Prostate gland (tissue), 2 donors: ENCODE measurements at regions not wholly inside any gene's neighbourhood (a gene's known extent, or its start where the extent isn't known, plus 50 kb on each side); places are given as distances from the start of the nearest gene placed in this dataset.

Experiments used
- DNase-seq: peaks from one replicate; pipeline ENCODE4 v3.0.0-alpha.2; 2019; ENCODE audit warnings: low spot score
- H3K27ac ChIP-seq, 2 donors: fragments of 200-600 bp; sonication (generic); 2 replicates each; pipeline ENCODE4 v1.5.1; 2017 to 2019
- H3K27me3 ChIP-seq: fragments of 200-600 bp; sonication (generic); replicated peaks from 2 replicates; pipeline ENCODE4 v1.5.1; 2019; ENCODE audit not compliant: insufficient read depth
- H3K36me3 ChIP-seq, 2 donors: fragments of 200-600 bp; sonication (generic); 1 replicate in 1 of 2; 2 replicates in 1 of 2; pipeline versions ENCODE4 v1.5.1 to v1.8.1; 2017 to 2019
- H3K4me1 ChIP-seq: fragments of 200-600 bp; sonication (generic); replicated peaks from 2 replicates; pipeline ENCODE4 v1.5.1; 2019
- H3K4me3 ChIP-seq, 2 donors: fragments of 200-600 bp; sonication (generic); 2 replicates each; pipeline ENCODE4 v1.5.1; 2017 to 2019
- H3K9me3 ChIP-seq: fragments of 200-600 bp; sonication (generic); 2 replicates; pipeline ENCODE4 v1.5.1; 2017
- CTCF ChIP-seq, 4 experiments: fragments of 200-600 bp in 2 of 4; fragments of 450-650 bp in 2 of 4; sonication (generic) in 2 of 4; IDR thresholded peaks; 1 replicate in 3 of 4; 2 replicates in 1 of 4; pipeline ENCODE4 v1.5.1; 2016 to 2019; ENCODE audit warnings: antibody characterized with exemption in 4 of 4, mild to moderate bottlenecking in 2 of 4, moderate library complexity in 2 of 4
- POLR2A ChIP-seq: fragments of 450-650 bp; IDR thresholded peaks from one replicate; pipeline ENCODE4 v1.6.1; 2016; ENCODE audit warnings: antibody characterized with exemption, mild to moderate bottlenecking
- POLR2AphosphoS5 ChIP-seq: sonication (generic); formaldehyde crosslinking; IDR thresholded peaks from one replicate; pipeline ENCODE4 v1.6.1; 2017; ENCODE audit warnings: antibody characterized with exemption
- WGBS: methylation state at CpG from one replicate; pipeline ENCODE4 v1.1.5; 2018; 5-methylcytosine and 5-hydroxymethylcytosine counted together
- intact Hi-C: fragments of 100-400 bp; cut with DNase I; formaldehyde crosslinking; loops from one replicate; pipeline ENCODE4 v1.14.2; 2022

- H3K4me1 ChIP-seq, result no peaks in the 10 kb centered on the region
- H3K4me3 ChIP-seq, result no peak overlapping the region
- DNase-seq, result no peak
- H3K27me3 ChIP-seq, result no peaks in the 10 kb centered on the region
- no peaks in the 10 kb centered on the region for H3K36me3 ChIP-seq
- intact Hi-C loops, result no loop called here
- no peak for TF ChIP-seq POLR2AphosphoS5
- no peak for TF ChIP-seq CTCF (IDR thresholded peaks at IDR 0.05)
- TF ChIP-seq POLR2A, result no peak
- no peak overlapping the region for H3K27ac ChIP-seq
- no peaks in the 10 kb centered on the region for H3K9me3 ChIP-seq
These were observed 124.4 kb upstream of the HMHB1 start for GRCh38 chr5:143687604-143688003.

- no peaks in the 10 kb centered on the region for H3K4me1 ChIP-seq
- H3K36me3 ChIP-seq, result no peaks in the 10 kb centered on the region
- TF ChIP-seq CTCF (IDR thresholded peaks at IDR 0.05), result peak in 2 of 4 experiments; percentile 25 to 32
- TF ChIP-seq POLR2A, result no peak
- TF ChIP-seq POLR2AphosphoS5, result no peak
- no peaks in the 10 kb centered on the region for H3K9me3 ChIP-seq
- no peak overlapping the region for H3K4me3 ChIP-seq
- H3K27me3 ChIP-seq, result no peaks in the 10 kb centered on the region
- DNase-seq, result peak; percentile 8
- WGBS, result 79% methylated on average over 2 of the region's 2 CpGs
- no peak overlapping the region for H3K27ac ChIP-seq
- intact Hi-C loops, result no loop called here
These were observed 126.6 kb upstream of the HMHB1 start for GRCh38 chr5:143685246-143685815.

DNA sequence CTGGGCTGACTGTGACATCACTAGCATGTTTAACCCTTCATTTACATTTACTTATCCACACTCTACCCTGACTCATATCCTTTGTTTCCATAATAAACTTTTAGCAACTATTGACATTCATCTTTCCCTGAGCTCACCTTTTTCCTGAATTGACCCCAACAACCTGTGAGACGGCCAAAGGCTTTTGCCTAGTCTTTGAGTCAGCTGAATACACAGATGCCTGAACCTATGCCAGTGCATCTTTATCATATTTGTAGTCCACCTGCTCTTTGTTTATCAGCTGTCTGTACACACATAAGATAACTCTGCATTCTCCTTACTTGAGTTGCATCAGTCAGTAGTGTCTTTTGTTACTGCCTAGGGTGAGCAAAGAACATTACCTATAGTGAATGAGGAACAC lies 128.5 kb upstream of the HMHB1 start:
- WGBS, result 89% methylated on average over 1 of the region's 1 CpG
- no peak for TF ChIP-seq CTCF (IDR thresholded peaks at IDR 0.05)
- TF ChIP-seq POLR2A, result no peak
- TF ChIP-seq POLR2AphosphoS5, result no peak
- intact Hi-C loops, result no loop called here

GRCh38 chr5:143682929-143683386 lies 129.0 kb upstream of the HMHB1 start:
- no peaks in the 10 kb centered on the region for H3K27me3 ChIP-seq

More for the DNA sequence above, 128.5 kb upstream of the HMHB1 start:
- Histone ChIP-seq H3K4me1 (no peaks in the 10 kb centered on the region), H3K27me3 (no peaks in the 10 kb centered on the region), H3K9me3 (no peaks in the 10 kb centered on the region), H3K36me3 (no peaks in the 10 kb centered on the region), H3K27ac (no peak overlapping the region), H3K4me3 (no peak overlapping the region)
- no peak for DNase-seq

More at GRCh38 chr5:143682929-143683386, 129.0 kb upstream of the HMHB1 start:
- DNase-seq, result no peak
- Histone ChIP-seq H3K27ac (no peak overlapping the region), H3K36me3 (no peaks in the 10 kb centered on the region), H3K4me1 (no peaks in the 10 kb centered on the region), H3K4me3 (no peak overlapping the region), H3K9me3 (no peaks in the 10 kb centered on the region)
- WGBS, result 82% methylated on average over 3 of the region's 3 CpGs
- TF ChIP-seq POLR2AphosphoS5 (no peak), CTCF (IDR thresholded peaks at IDR 0.05) (no peak), POLR2A (no peak)
- intact Hi-C loops, result no loop called here
